G401.6 (cell line): ENCODE measurements at regions not wholly inside any gene's neighbourhood (a gene's known extent, or its start where the extent isn't known, plus 50 kb on each side); places are given as distances from the start of the nearest gene placed in this dataset.

ENCODE experiments used
- FAIRE-seq: peaks from 2 replicates; lab custom pipeline; 2012; peaks lifted over from hg19 to GRCh38; lab: Jason Lieb, UNC

GRCh38 chr2:122174061-122174460 lies 418.6 kb downstream of the TSN start:
- FAIRE-seq: no peak

- no peak for FAIRE-seq
Measured at GRCh38 chr2:122179492-122180165, 424.2 kb downstream of the TSN start.

GRCh38 chr2:122180972-122181371 lies 425.5 kb downstream of the TSN start:
- FAIRE-seq: no peak

GRCh38 chr2:122182616-122183355 lies 427.3 kb downstream of the TSN start:
- no peak for FAIRE-seq

GRCh38 chr2:122183890-122184289 lies 428.4 kb downstream of the TSN start:
- FAIRE-seq: no peak

- FAIRE-seq: no peak
Measured at GRCh38 chr2:122186761-122187222, 431.3 kb downstream of the TSN start.

- FAIRE-seq: no peak
Measured at GRCh38 chr2:122191331-122191730, 435.9 kb downstream of the TSN start.

GRCh38 chr2:122193622-122194021 lies 438.2 kb downstream of the TSN start:
- no peak for FAIRE-seq

- FAIRE-seq: no peak
Measured at GRCh38 chr2:122194546-122194945, 439.1 kb downstream of the TSN start.

- no peak for FAIRE-seq
Measured at GRCh38 chr2:122203523-122203922, 448.1 kb downstream of the TSN start.

GRCh38 chr2:122205641-122206040 lies 450.2 kb downstream of the TSN start:
- no peak for FAIRE-seq

GRCh38 chr2:122206101-122206500 lies 450.6 kb downstream of the TSN start:
- FAIRE-seq: no peak

- no peak for FAIRE-seq
Measured at GRCh38 chr2:122209377-122209776, 453.9 kb downstream of the TSN start.

GRCh38 chr2:122210065-122210464 lies 454.6 kb downstream of the TSN start:
- FAIRE-seq: no peak

- FAIRE-seq: no peak
Measured at GRCh38 chr2:122210898-122211856, 455.7 kb downstream of the TSN start.

GRCh38 chr2:122213312-122213711 lies 457.9 kb downstream of the TSN start:
- FAIRE-seq: no peak

- no peak for FAIRE-seq
Measured at GRCh38 chr2:122216071-122216470, 460.6 kb downstream of the TSN start.

GRCh38 chr2:122216901-122217300 lies 461.4 kb downstream of the TSN start:
- no peak for FAIRE-seq

- FAIRE-seq: no peak
Measured at GRCh38 chr2:122218596-122218995, 463.1 kb downstream of the TSN start.

- FAIRE-seq: no peak
Measured at GRCh38 chr2:122219504-122219903, 464.1 kb downstream of the TSN start.

- FAIRE-seq: no peak
Measured at GRCh38 chr2:122221665-122222064, 466.2 kb downstream of the TSN start.

- FAIRE-seq: no peak
Measured at GRCh38 chr2:122231296-122231695, 475.8 kb downstream of the TSN start.

GRCh38 chr2:122233372-122233771 lies 477.9 kb downstream of the TSN start:
- FAIRE-seq: no peak
